Tibial nerve (tissue), 4 donors: ENCODE measurements at regions not wholly inside any gene's neighbourhood (a gene's known extent, or its start where the extent isn't known, plus 50 kb on each side); places are given as distances from the start of the nearest gene placed in this dataset.

Experiments used
- DNase-seq, 2 donors: peaks; one replicate each; pipeline ENCODE4 v3.0.0-alpha.2; 2019; ENCODE audit warnings: low spot score in 2 of 2
- H3K27ac ChIP-seq, 4 donors: fragments of 200-600 bp; sonication (generic) in 3 of 4; one replicate each; pipeline ENCODE4 v1.5.1; 2017 to 2019; ENCODE audit warnings: mild to moderate bottlenecking in 1 of 4
- H3K27me3 ChIP-seq, 2 donors: fragments of 200-600 bp; sonication (generic) in 1 of 2; one replicate each; pipeline versions ENCODE4 v1.5.1 to v1.6.0; 2017 to 2019
- H3K36me3 ChIP-seq, 3 donors: fragments of 200-600 bp; sonication (generic); one replicate each; pipeline ENCODE4 v1.5.1; 2018 to 2019
- H3K4me1 ChIP-seq, 4 donors: fragments of 200-600 bp; sonication (generic) in 3 of 4; one replicate each; pipeline ENCODE4 v1.5.1; 2017 to 2019
- H3K4me3 ChIP-seq, 4 donors: fragments of 200-600 bp; sonication (generic) in 3 of 4; one replicate each; pipeline ENCODE4 v1.5.1; 2017 to 2019; ENCODE audit warnings: mild to moderate bottlenecking in 1 of 4, moderate library complexity in 1 of 4
- H3K9me3 ChIP-seq, 4 donors: fragments of 200-600 bp; sonication (generic) in 3 of 4; one replicate each; pipeline ENCODE4 v1.5.1; 2017 to 2019
- EP300 ChIP-seq, 2 donors: sonication (generic); formaldehyde crosslinking; IDR thresholded peaks; one replicate each; pipeline ENCODE4 v1.6.1; 2017; ENCODE audit warnings: antibody characterized with exemption in 2 of 2, mild to moderate bottlenecking in 1 of 2
- POLR2A ChIP-seq, 2 donors: fragments of 450-650 bp; IDR thresholded peaks; one replicate each; pipeline ENCODE4 v1.6.1; 2017; ENCODE audit warnings: antibody characterized with exemption in 2 of 2, mild to moderate bottlenecking in 2 of 2, moderate library complexity in 2 of 2
- WGBS, 2 donors: methylation state at CpG; one replicate each; pipeline ENCODE4 v1.1.5; 2018; 5-methylcytosine and 5-hydroxymethylcytosine counted together
- TF ChIP-seq, protein P1 (sequence below), 5 experiments: fragments of 200-600 bp in 3 of 5; fragments of 450-650 bp in 2 of 5; sonication (generic) in 3 of 5; IDR thresholded peaks; one replicate each; pipeline ENCODE4 v1.5.1; 2016 to 2019; ENCODE audit warnings: antibody characterized with exemption in 5 of 5, mild to moderate bottlenecking in 3 of 5, moderate library complexity in 2 of 5

DNA sequence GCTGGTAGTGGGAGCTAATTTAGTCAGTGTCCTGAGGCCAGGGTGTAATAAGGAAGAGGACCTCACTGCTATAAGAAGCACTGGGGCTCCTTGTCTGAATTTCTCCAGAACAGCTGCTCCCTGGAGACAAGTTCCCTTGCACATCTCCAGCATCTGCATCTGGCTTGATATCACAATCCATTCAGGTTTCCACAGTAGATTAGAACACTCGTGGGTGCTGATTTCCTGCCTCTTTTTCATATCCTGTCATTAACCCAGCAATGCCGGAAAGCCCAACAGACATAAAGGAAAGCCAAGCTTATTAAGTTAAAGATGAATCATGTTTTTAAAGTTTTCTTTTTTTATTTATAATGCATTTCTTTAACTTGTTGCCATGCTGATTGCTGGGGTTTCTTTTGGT is 232.3 kb upstream of the WWC1 start:
- WGBS, 2 donors, result 33 to 39% methylated on average over 2 of the region's 2 CpGs

DNA sequence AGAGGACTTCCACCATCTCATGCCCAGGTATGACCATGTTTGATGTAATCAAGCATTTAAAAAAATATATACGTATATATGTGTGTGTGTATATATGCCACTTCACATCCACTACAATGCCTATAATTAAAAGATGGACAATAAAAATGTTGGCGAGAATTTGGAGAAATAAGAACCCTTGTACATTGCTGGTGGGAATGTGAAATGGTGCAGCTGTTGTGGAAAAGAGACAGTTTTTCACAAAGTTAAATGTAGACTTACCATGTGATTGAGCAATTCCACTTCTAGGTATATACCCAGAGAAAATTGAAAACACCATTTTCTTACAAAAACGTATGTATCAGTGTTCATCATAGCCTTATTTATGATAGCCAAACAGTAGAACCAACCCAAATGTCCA is 229.2 kb upstream of the WWC1 start:
- DNase-seq, result no peak
- Histone ChIP-seq H3K9me3 (no peaks in the 10 kb centered on the region), H3K27me3 (no peaks in the 10 kb centered on the region), H3K36me3 (no peaks in the 10 kb centered on the region), H3K4me1 (peaks cover 0 to 11% (median 0%) of the 10 kb centered on the region in 4 donors), H3K4me3 (no peak overlapping the region), H3K27ac (no peak overlapping the region)
- WGBS, 2 donors, result 92 to 93% methylated on average over 3 of the region's 3 CpGs
- TF ChIP-seq EP300 (IDR thresholded peaks at IDR 0.05) (no peak), POLR2A (IDR thresholded peaks at IDR 0.05) (no peak)
- TF ChIP-seq, protein P1, sequence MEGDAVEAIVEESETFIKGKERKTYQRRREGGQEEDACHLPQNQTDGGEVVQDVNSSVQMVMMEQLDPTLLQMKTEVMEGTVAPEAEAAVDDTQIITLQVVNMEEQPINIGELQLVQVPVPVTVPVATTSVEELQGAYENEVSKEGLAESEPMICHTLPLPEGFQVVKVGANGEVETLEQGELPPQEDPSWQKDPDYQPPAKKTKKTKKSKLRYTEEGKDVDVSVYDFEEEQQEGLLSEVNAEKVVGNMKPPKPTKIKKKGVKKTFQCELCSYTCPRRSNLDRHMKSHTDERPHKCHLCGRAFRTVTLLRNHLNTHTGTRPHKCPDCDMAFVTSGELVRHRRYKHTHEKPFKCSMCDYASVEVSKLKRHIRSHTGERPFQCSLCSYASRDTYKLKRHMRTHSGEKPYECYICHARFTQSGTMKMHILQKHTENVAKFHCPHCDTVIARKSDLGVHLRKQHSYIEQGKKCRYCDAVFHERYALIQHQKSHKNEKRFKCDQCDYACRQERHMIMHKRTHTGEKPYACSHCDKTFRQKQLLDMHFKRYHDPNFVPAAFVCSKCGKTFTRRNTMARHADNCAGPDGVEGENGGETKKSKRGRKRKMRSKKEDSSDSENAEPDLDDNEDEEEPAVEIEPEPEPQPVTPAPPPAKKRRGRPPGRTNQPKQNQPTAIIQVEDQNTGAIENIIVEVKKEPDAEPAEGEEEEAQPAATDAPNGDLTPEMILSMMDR (IDR thresholded peaks at IDR 0.05), result no peak

More for the DNA sequence above, 232.3 kb upstream of the WWC1 start:
- H3K36me3 ChIP-seq, result no peaks in the 10 kb centered on the region
- no peak overlapping the region for H3K27ac ChIP-seq
- DNase-seq, result no peak
- no peak overlapping the region for H3K4me3 ChIP-seq
- TF ChIP-seq, protein P1 (IDR thresholded peaks at IDR 0.05), result no peak
- TF ChIP-seq EP300 (IDR thresholded peaks at IDR 0.05) (no peak), POLR2A (IDR thresholded peaks at IDR 0.05) (no peak)
- H3K27me3 ChIP-seq, result no peaks in the 10 kb centered on the region
- peaks cover 0 to 22% (median 0%) of the 10 kb centered on the region in 4 donors for H3K4me1 ChIP-seq
- no peaks in the 10 kb centered on the region for H3K9me3 ChIP-seq

DNA sequence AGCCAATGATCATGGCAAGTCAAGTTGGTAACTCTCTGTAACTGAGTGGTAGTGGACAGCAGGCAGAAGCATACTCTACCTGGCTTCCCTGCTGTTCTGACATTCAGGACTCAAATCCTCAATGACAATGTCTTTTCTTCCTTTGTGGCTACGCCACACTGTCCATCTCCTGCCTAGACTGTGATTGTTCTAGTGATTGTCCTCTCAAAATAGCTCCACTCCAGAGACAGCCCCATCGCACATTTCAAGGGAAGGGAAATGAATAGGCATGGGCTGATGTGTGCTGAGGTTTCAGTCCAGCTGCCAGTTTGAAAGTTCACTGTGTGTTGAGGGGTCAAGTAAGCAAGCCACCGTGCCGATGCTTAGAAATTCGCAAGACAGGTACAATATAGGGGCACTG is 227.0 kb upstream of the WWC1 start:
- H3K4me3 ChIP-seq, result no peak overlapping the region
- H3K36me3 ChIP-seq, result no peaks in the 10 kb centered on the region
- H3K4me1 ChIP-seq, result peaks cover 0 to 4% (median 0%) of the 10 kb centered on the region in 4 donors
- no peaks in the 10 kb centered on the region for H3K27me3 ChIP-seq
- TF ChIP-seq, protein P1 (IDR thresholded peaks at IDR 0.05), result no peak
- no peak for TF ChIP-seq POLR2A (IDR thresholded peaks at IDR 0.05)
- no peak for TF ChIP-seq EP300 (IDR thresholded peaks at IDR 0.05)
- 68 to 79% methylated on average over 5 of the region's 5 CpGs for WGBS, 2 donors
- no peaks in the 10 kb centered on the region for H3K9me3 ChIP-seq
- no peak overlapping the region for H3K27ac ChIP-seq
- no peak for DNase-seq

DNA sequence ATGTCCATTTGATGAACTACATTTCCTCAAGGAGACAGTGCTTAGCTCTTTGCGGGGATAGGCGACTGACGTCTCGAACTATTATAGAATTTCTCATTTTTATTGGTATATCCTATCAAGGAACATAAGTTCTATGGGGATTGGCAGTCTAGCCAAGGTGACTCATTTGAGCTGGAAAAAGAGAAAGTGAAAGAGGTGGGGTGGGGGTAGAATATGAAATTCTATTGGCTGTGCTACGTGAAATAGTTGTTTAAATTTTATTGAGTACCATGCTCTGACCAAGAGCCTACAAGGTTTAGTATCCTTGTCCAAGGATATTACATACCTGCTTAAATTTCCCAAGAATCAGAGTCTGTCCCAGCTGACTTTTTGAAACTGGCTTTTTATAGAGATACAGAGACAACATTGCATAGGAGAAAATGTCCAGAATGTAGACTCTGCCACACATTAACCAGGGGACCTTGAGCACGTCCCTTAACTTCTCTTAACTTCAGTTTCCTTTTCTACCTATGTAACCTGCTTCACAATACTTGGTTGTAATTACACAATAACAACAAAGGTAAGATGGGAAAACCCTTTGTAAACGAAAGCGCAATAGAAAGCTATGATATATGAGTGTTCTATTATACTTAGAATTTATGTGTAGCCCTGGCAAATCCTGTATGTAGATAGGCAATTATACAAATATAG is 226.4 kb upstream of the WWC1 start:
- TF ChIP-seq EP300 (IDR thresholded peaks at IDR 0.05) (no peak), POLR2A (IDR thresholded peaks at IDR 0.05) (no peak)
- TF ChIP-seq, protein P1 (IDR thresholded peaks at IDR 0.05), result no peak
- Histone ChIP-seq H3K4me3 (no peak overlapping the region), H3K27me3 (no peaks in the 10 kb centered on the region), H3K4me1 (no peaks in the 10 kb centered on the region), H3K36me3 (no peaks in the 10 kb centered on the region), H3K27ac (no peak overlapping the region), H3K9me3 (no peaks in the 10 kb centered on the region)
- DNase-seq, result no peak
- 88% methylated on average over 8 of the region's 8 CpGs for WGBS, 2 donors

DNA sequence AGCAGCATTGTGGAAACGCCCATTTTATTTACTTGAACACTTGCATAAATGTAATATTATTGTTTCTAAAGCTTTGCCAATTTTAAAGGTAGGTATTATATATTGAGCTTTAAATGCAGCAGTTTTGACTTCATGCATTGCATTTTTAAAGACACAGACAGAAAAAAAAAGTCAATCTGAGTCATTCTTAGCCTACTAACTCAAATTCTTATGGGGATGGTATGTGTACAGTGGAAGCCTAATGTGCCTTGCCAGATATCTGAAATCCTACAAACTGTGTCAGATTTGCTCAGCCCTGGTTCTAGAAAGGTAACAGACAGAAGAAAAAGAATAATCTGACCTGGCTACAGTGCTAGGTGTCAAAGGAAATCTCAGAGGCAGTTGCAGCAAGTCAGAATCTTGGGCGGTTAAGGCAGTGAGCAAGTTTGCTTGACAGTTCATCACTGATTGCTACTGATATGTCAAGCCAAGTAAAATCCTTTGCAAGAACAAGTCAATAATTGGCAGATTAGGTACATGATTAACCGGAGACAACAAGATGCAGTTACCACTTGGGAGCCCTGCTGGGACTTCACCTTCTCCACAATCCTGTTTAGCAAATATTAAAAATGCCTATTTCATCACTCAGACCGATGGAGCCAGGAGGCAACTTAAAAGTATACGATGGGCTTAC is 224.8 kb upstream of the WWC1 start:
- H3K36me3 ChIP-seq, result no peaks in the 10 kb centered on the region
- H3K27me3 ChIP-seq, result no peaks in the 10 kb centered on the region
- H3K9me3 ChIP-seq, result no peaks in the 10 kb centered on the region
- WGBS, 2 donors, result 89 to 92% methylated on average over 5 of the region's 5 CpGs
- no peak for TF ChIP-seq POLR2A (IDR thresholded peaks at IDR 0.05)
- no peak overlapping the region for H3K4me3 ChIP-seq
- H3K27ac ChIP-seq, result no peak overlapping the region
- no peak for DNase-seq
- H3K4me1 ChIP-seq, result no peaks in the 10 kb centered on the region
